Transverse colon (tissue), 4 donors: ENCODE measurements at regions not wholly inside any gene's neighbourhood (a gene's known extent, or its start where the extent isn't known, plus 50 kb on each side); places are given as distances from the start of the nearest gene placed in this dataset.

Source experiments
- DNase-seq: peaks from one replicate; pipeline ENCODE4 v3.0.0-alpha.2; 2019
- H3K27ac ChIP-seq, 4 donors: fragments of 200-600 bp; sonication (generic); 2 replicates each; pipeline ENCODE4 v1.5.1; 2016 to 2018; ENCODE audit warnings: inconsistent platforms in 4 of 4
- H3K27me3 ChIP-seq: fragments of 200-600 bp; sonication (generic); 2 replicates; pipeline ENCODE4 v1.5.1; 2017; ENCODE audit warnings: inconsistent platforms
- H3K36me3 ChIP-seq, 4 donors: fragments of 200-600 bp; sonication (generic); 2 replicates each; pipeline ENCODE4 v1.5.1; 2017 to 2019; ENCODE audit warnings: inconsistent platforms in 4 of 4
- H3K4me1 ChIP-seq, 4 donors: fragments of 200-600 bp; sonication (generic); 2 replicates each; pipeline ENCODE4 v1.5.1; 2017 to 2020; ENCODE audit warnings: inconsistent platforms in 4 of 4
- H3K4me3 ChIP-seq, 4 donors: fragments of 200-600 bp; sonication (generic); 1 replicate in 1 of 4; 2 replicates in 3 of 4; pipeline versions ENCODE4 v1.5.1 to v1.6.1; 2017 to 2019; ENCODE audit warnings: inconsistent platforms in 4 of 4
- H3K9me3 ChIP-seq, 2 donors: fragments of 200-600 bp; sonication (generic); 2 replicates each; pipeline ENCODE4 v1.5.1; 2017 to 2019; ENCODE audit warnings: inconsistent platforms in 2 of 2
- EP300 ChIP-seq: sonication (generic); formaldehyde crosslinking; IDR thresholded peaks from one replicate; pipeline ENCODE4 v1.6.1; 2017; ENCODE audit warnings: antibody characterized with exemption, low read depth
- POLR2A ChIP-seq: fragments of 450-650 bp; IDR thresholded peaks from one replicate; pipeline ENCODE4 v1.6.1; 2016; ENCODE audit warnings: antibody characterized with exemption, mild to moderate bottlenecking, moderate library complexity
- POLR2AphosphoS5 ChIP-seq, 3 donors: sonication (generic); formaldehyde crosslinking; IDR thresholded peaks; one replicate each; pipeline ENCODE4 v1.6.1; 2016; ENCODE audit warnings: antibody characterized with exemption in 3 of 3
- WGBS, 2 donors: methylation state at CpG; one replicate each; pipeline ENCODE4 v1.1.5; 2018; ENCODE audit warnings: low coverage in 1 of 2; 5-methylcytosine and 5-hydroxymethylcytosine counted together
- in situ Hi-C, 4 donors: fragments of 200-750 bp; cut with MboI; loops; one replicate each; pipeline versions ENCODE4 v1.15.0 to v1.15.1; 2017; ENCODE audit warnings: low sequenced_read_pairs in 3 of 4, low pct_ligation_motif_present in 1 of 4, low pct_unique_long_range_greater_than_20kb in 1 of 4
- intact Hi-C: fragments of 100-400 bp; cut with DNase I; formaldehyde crosslinking; loops from one replicate; pipeline ENCODE4 v1.15.1; 2023; ENCODE audit warnings: low total_unique reads
- TF ChIP-seq, protein P1 (sequence below), 5 experiments: fragments of 200-600 bp in 3 of 5; fragments of 450-650 bp in 2 of 5; sonication (generic) in 3 of 5; IDR thresholded peaks; 1 replicate in 2 of 5; 2 replicates in 3 of 5; pipeline ENCODE4 v1.5.1; 2016 to 2017; ENCODE audit warnings: antibody characterized with exemption in 5 of 5, inconsistent platforms in 3 of 5, mild to moderate bottlenecking in 2 of 5, moderate library complexity in 1 of 5

DNA sequence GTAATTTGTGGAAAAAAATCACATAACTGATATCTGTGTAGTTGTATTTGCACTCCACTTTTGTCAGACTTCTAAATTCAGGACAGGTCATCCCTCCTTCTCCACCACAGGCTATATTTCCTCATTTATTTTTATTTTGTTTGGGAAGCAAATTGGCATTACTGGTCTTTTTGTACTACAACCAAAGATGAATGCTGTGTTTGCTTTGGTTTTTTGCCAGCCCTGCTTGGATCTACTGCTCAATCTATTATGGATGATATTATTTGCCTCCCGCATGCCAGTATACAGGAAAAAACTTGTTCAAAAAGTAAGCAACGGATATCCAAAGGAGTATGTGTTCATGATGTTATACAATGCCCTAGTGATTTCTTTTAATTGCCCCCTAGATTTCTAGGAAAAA is 948.8 kb downstream of the TRHDE start:
- H3K9me3 ChIP-seq = no peaks in the 10 kb centered on the region
- no peak overlapping the region for H3K27ac ChIP-seq
- WGBS, 2 donors = 70 to 79% methylated on average over 2 of the region's 2 CpGs
- no peaks in the 10 kb centered on the region for H3K36me3 ChIP-seq
- H3K4me3 ChIP-seq = no peak overlapping the region
- intact Hi-C loops = no loop called here
- in situ Hi-C loops = no loop called here
- no peaks in the 10 kb centered on the region for H3K4me1 ChIP-seq
- DNase-seq = no peak
- TF ChIP-seq POLR2A = no peak
- no peaks in the 10 kb centered on the region for H3K27me3 ChIP-seq

DNA sequence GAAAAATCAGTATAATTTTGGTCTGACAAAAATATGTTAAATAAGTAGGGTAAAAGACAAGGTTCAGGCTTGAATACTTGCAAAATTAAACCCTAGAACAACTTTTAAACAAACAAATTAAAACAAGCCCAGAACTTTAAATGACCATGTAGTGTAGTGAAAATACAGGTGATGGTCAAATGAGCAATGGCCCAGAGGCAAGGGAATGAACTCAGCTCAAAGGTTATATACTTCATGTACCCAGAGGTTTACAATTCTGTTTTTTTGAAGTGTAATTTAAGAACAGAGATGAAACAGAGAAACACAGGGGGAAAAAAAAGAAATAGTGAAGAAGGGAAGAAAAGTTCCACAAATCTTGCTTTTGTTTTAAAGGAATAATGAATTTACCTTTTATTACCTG is 949.2 kb downstream of the TRHDE start:
- in situ Hi-C loops (no loop called here), intact Hi-C loops (no loop called here)
- H3K27ac ChIP-seq = no peak overlapping the region
- H3K27me3 ChIP-seq = no peaks in the 10 kb centered on the region
- TF ChIP-seq, protein P1, sequence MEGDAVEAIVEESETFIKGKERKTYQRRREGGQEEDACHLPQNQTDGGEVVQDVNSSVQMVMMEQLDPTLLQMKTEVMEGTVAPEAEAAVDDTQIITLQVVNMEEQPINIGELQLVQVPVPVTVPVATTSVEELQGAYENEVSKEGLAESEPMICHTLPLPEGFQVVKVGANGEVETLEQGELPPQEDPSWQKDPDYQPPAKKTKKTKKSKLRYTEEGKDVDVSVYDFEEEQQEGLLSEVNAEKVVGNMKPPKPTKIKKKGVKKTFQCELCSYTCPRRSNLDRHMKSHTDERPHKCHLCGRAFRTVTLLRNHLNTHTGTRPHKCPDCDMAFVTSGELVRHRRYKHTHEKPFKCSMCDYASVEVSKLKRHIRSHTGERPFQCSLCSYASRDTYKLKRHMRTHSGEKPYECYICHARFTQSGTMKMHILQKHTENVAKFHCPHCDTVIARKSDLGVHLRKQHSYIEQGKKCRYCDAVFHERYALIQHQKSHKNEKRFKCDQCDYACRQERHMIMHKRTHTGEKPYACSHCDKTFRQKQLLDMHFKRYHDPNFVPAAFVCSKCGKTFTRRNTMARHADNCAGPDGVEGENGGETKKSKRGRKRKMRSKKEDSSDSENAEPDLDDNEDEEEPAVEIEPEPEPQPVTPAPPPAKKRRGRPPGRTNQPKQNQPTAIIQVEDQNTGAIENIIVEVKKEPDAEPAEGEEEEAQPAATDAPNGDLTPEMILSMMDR (IDR thresholded peaks at IDR 0.05) = no peak
- TF ChIP-seq POLR2A = no peak
- H3K4me1 ChIP-seq = no peaks in the 10 kb centered on the region
- H3K9me3 ChIP-seq = no peaks in the 10 kb centered on the region
- H3K4me3 ChIP-seq = no peak overlapping the region
- no peak for DNase-seq
- no peaks in the 10 kb centered on the region for H3K36me3 ChIP-seq

DNA sequence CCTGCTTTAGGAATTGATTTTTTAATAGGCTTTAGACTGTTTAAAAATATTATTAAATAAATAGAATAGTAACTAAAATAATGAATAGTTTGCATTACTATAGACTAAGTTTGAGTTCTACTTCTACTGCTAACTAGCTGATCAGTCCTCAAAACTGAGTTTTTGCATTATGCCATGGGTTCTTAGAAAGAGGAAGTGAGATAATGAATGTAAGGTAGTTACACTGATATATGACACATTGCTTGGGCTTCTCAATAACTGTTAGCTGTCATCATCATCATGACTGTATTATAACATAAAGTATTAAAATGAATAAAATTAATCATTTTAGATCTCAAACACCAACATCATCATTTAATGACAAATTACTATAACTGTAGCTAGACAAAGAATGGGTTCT is 949.7 kb downstream of the TRHDE start:
- Histone ChIP-seq H3K4me1 (no peaks in the 10 kb centered on the region), H3K9me3 (no peaks in the 10 kb centered on the region), H3K4me3 (no peak overlapping the region), H3K36me3 (no peaks in the 10 kb centered on the region), H3K27me3 (no peaks in the 10 kb centered on the region), H3K27ac (no peak overlapping the region)
- in situ Hi-C loops = no loop called here
- DNase-seq = no peak
- intact Hi-C loops = no loop called here
- no peak for TF ChIP-seq POLR2AphosphoS5 (IDR thresholded peaks at IDR 0.05)

DNA sequence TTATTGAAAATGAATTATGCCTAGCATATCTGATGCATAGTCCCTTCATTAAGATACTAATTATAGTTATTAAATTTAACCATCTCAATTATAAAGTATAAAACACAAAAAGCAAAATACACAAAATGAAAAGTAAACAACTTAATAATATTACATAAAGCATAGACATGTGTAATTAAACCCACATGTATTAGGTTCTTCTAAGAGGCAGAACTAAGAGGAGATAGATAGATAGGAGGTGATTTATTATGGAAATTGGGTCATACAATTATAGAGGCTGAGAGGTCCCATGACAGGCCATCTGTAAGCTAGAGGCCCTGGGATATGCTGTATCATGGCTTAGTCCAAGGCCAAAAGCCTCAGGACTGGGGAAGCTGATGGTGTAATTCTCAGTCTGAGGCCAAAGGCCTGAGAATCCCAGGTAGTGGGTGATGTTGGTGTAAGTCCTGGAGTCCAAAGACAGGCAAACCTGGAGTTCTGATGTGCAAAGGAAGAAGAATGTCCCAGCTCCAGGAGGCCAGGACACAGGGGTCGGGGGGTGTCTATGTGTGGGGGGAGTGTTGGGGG is 953.3 kb downstream of the TRHDE start:
- peaks cover 0 to 4% of the 10 kb centered on the region in 2 donors for H3K9me3 ChIP-seq
- no peaks in the 10 kb centered on the region for H3K36me3 ChIP-seq
- TF ChIP-seq, protein P1 (IDR thresholded peaks at IDR 0.05) = no peak
- TF ChIP-seq POLR2AphosphoS5 (IDR thresholded peaks at IDR 0.05) (no peak), POLR2A (no peak), EP300 (no peak)
- WGBS, 2 donors = 50% methylated on average over 1 of the region's 1 CpG; no CpG with 5 or more reads in 1 of the 2 donors
- intact Hi-C loops = no loop called here
- in situ Hi-C loops = no loop called here
- no peak overlapping the region for H3K4me3 ChIP-seq
- DNase-seq = no peak
- no peaks in the 10 kb centered on the region for H3K27me3 ChIP-seq
- no peaks in the 10 kb centered on the region for H3K4me1 ChIP-seq
- no peak overlapping the region for H3K27ac ChIP-seq

GRCh38 chr12:73225941-73226340 is 953.8 kb downstream of the TRHDE start:
- TF ChIP-seq POLR2A = no peak
- no peak for TF ChIP-seq POLR2AphosphoS5 (IDR thresholded peaks at IDR 0.05)
- TF ChIP-seq, protein P1 (IDR thresholded peaks at IDR 0.05) = no peak
- TF ChIP-seq EP300 = no peak
- in situ Hi-C loops = no loop called here
- peaks cover 0 to 4% of the 10 kb centered on the region in 2 donors for H3K9me3 ChIP-seq
- no peak for DNase-seq
- H3K4me1 ChIP-seq = no peaks in the 10 kb centered on the region
- H3K27ac ChIP-seq = no peak overlapping the region
- H3K27me3 ChIP-seq = no peaks in the 10 kb centered on the region
- WGBS, 2 donors = 33 to 46% methylated on average over 2 of the region's 2 CpGs
- intact Hi-C loops = no loop called here
- no peak overlapping the region for H3K4me3 ChIP-seq
- no peaks in the 10 kb centered on the region for H3K36me3 ChIP-seq
